ENCODE measurements at regions not wholly inside any gene's neighbourhood (a gene's known extent, or its start where the extent isn't known, plus 50 kb on each side); places are given as distances from the start of the nearest gene placed in this dataset.
"Not testable (repeated sequence)": the region's sequence is repeated elsewhere in the genome, so short reads cannot be mapped to it uniquely, and the experiment has no call there.

GRCh38 chr14:97113339-97113738 lies 316.2 kb downstream of the VRK1 start:
- ATAC-seq (no peak), DNase-seq (no peak)
- intact Hi-C loops (cut with DNase I) = no loop called here

- DNase-seq = no peak
- intact Hi-C loops (cut with DNase I) = no loop called here
- ATAC-seq = no peak
Observed at GRCh38 chr14:97116546-97116945, 319.4 kb downstream of the VRK1 start.

- intact Hi-C loops (cut with DNase I) = no loop called here
- ATAC-seq (no peak), DNase-seq (no peak)
Observed at GRCh38 chr14:97117693-97118092, 320.5 kb downstream of the VRK1 start.

GRCh38 chr14:97120204-97120603 lies 323.0 kb downstream of the VRK1 start:
- intact Hi-C loops (cut with DNase I) = no loop called here
- no peak for ATAC-seq

GRCh38 chr14:97120611-97121031 lies 323.4 kb downstream of the VRK1 start:
- intact Hi-C loops (cut with DNase I) = no loop called here
- DNase-seq = no peak
- ATAC-seq = no peak

More at GRCh38 chr14:97120204-97120603, 323.0 kb downstream of the VRK1 start:
- no peak for DNase-seq

- DNase-seq (no peak), ATAC-seq (no peak)
- intact Hi-C loops (cut with DNase I) = no loop called here
Observed at GRCh38 chr14:97129639-97130038, 332.5 kb downstream of the VRK1 start.

- ATAC-seq; DNase-seq; intact Hi-C loops (cut with DNase I): not testable (repeated sequence)
Observed at GRCh38 chr14:97135847-97136246, 338.7 kb downstream of the VRK1 start.

- ATAC-seq = no peak
- intact Hi-C loops (cut with DNase I) = no loop called here
Observed at GRCh38 chr14:97137705-97138104, 340.5 kb downstream of the VRK1 start.

GRCh38 chr14:97138801-97139200 lies 341.6 kb downstream of the VRK1 start:
- no peak for DNase-seq
- no peak for ATAC-seq
- intact Hi-C loops (cut with DNase I) = no loop called here

More at GRCh38 chr14:97137705-97138104, 340.5 kb downstream of the VRK1 start:
- no peak for DNase-seq

GRCh38 chr14:97143011-97143410 lies 345.8 kb downstream of the VRK1 start:
- ATAC-seq (no peak), DNase-seq (no peak)
- intact Hi-C loops (cut with DNase I) = no loop called here

- intact Hi-C loops (cut with DNase I) = no loop called here
- ATAC-seq (no peak), DNase-seq (no peak)
Observed at GRCh38 chr14:97143456-97143855, 346.3 kb downstream of the VRK1 start.

- DNase-seq; ATAC-seq; intact Hi-C loops (cut with DNase I): not testable (repeated sequence)
Observed at GRCh38 chr14:97148021-97148420, 350.8 kb downstream of the VRK1 start.

GRCh38 chr14:97149775-97150174 lies 352.6 kb downstream of the VRK1 start:
- no peak for DNase-seq
- no peak for ATAC-seq
- intact Hi-C loops (cut with DNase I) = no loop called here

GRCh38 chr14:97153527-97153926 lies 356.3 kb downstream of the VRK1 start:
- ATAC-seq (no peak), DNase-seq (no peak)
- intact Hi-C loops (cut with DNase I) = no loop called here

GRCh38 chr14:97155320-97155719 lies 358.1 kb downstream of the VRK1 start:
- no peak for ATAC-seq
- no peak for DNase-seq
- intact Hi-C loops (cut with DNase I) = no loop called here

GRCh38 chr14:97155814-97156213 lies 358.6 kb downstream of the VRK1 start:
- intact Hi-C loops (cut with DNase I) = no loop called here
- no peak for DNase-seq
- no peak for ATAC-seq

GRCh38 chr14:97156705-97157104 lies 359.5 kb downstream of the VRK1 start:
- ATAC-seq (no peak), DNase-seq (no peak)
- intact Hi-C loops (cut with DNase I) = no loop called here

- intact Hi-C loops (cut with DNase I) = no loop called here
- no peak for ATAC-seq
- DNase-seq = no peak
Observed at GRCh38 chr14:97158102-97158501, 360.9 kb downstream of the VRK1 start.

GRCh38 chr14:97159124-97159523 lies 361.9 kb downstream of the VRK1 start:
- intact Hi-C loops (cut with DNase I) = no loop called here

GRCh38 chr14:97162621-97163020 lies 365.4 kb downstream of the VRK1 start:
- intact Hi-C loops (cut with DNase I) = no loop called here
- ATAC-seq (no peak), DNase-seq (no peak)

More at GRCh38 chr14:97159124-97159523, 361.9 kb downstream of the VRK1 start:
- ATAC-seq (no peak), DNase-seq (no peak)

GRCh38 chr14:97164021-97164420 lies 366.8 kb downstream of the VRK1 start:
- intact Hi-C loops (cut with DNase I) = no loop called here
- DNase-seq (no peak), ATAC-seq (no peak)

GRCh38 chr14:97166497-97166896 lies 369.3 kb downstream of the VRK1 start:
- no peak for ATAC-seq
- DNase-seq = no peak
- intact Hi-C loops (cut with DNase I) = no loop called here

Data from left cardiac atrium (tissue), 4 donors.